MM.1S (cell line): ENCODE measurements at regions not wholly inside any gene's neighbourhood (a gene's known extent, or its start where the extent isn't known, plus 50 kb on each side); places are given as distances from the start of the nearest gene placed in this dataset.

Experiments used
- EZH2 ChIP-seq: fragments of 300-600 bp; sonication (generic); optimal IDR thresholded peaks from 2 replicates; pipeline ENCODE3; 2017; ENCODE audit warnings: low read depth, mild to moderate bottlenecking, antibody characterized with exemption, low read length, mixed read lengths
- EZH2phosphoT487 ChIP-seq: fragments of 300-600 bp; sonication (generic); IDR thresholded peaks from 2 replicates; pipeline ENCODE4 v1.6.1; 2018; ENCODE audit warnings: antibody characterized with exemption, low read length
- TF ChIP-seq, protein P1 (sequence below): fragments of 300-600 bp; sonication (generic); IDR thresholded peaks from 2 replicates; pipeline ENCODE4 v1.5.1; 2016; ENCODE audit warnings: antibody characterized with exemption, low read length, mixed read lengths

DNA sequence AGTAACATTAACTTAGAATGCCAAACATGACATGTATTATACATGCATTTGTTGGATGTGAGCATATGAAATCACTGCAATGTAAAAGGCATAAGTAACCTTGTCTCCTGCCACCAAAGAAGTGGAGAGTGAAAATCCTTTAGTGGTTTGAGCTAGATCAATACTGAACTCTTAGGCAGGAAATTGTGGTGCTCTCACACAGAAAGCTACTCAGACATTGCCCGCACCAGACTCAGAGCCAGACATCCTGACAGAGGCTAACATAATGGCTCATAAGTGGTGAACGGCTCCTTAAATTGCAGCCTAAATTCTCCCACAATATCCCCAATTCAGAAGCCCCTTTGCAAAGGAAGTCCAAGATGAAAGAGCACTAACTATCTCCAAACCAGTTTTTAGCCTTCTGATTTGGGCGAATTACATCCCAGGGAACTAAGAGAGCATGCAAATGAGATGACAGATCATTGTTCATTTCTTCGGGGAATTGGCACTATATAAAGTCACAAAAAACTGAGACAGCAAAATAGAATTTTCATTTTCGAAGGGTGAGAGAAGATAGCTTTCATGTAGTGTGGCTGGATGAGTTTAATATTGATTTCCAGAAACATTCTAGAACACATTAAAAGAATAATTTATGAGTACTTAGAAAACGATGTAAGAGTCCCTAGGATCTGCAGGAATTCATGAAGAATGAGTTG is 233.6 kb upstream of the RPS6KA3 start:
- TF ChIP-seq, protein P1, sequence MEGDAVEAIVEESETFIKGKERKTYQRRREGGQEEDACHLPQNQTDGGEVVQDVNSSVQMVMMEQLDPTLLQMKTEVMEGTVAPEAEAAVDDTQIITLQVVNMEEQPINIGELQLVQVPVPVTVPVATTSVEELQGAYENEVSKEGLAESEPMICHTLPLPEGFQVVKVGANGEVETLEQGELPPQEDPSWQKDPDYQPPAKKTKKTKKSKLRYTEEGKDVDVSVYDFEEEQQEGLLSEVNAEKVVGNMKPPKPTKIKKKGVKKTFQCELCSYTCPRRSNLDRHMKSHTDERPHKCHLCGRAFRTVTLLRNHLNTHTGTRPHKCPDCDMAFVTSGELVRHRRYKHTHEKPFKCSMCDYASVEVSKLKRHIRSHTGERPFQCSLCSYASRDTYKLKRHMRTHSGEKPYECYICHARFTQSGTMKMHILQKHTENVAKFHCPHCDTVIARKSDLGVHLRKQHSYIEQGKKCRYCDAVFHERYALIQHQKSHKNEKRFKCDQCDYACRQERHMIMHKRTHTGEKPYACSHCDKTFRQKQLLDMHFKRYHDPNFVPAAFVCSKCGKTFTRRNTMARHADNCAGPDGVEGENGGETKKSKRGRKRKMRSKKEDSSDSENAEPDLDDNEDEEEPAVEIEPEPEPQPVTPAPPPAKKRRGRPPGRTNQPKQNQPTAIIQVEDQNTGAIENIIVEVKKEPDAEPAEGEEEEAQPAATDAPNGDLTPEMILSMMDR: no peak
- TF ChIP-seq EZH2: no peak
- TF ChIP-seq EZH2phosphoT487: no peak
